NB4 (cell line): ENCODE measurements at regions not wholly inside any gene's neighbourhood (a gene's known extent, or its start where the extent isn't known, plus 50 kb on each side); places are given as distances from the start of the nearest gene placed in this dataset.

ENCODE experiments used
- CTCF ChIP-seq: IDR thresholded peaks from one replicate; pipeline ENCODE4 v1.5.1; 2012; ENCODE audit warnings: low read depth, low read length
- MAX ChIP-seq: IDR thresholded peaks from 2 replicates; pipeline ENCODE4 v1.6.1; 2011; ENCODE audit warnings: low read depth, low read length
- MYC ChIP-seq: IDR thresholded peaks from 2 replicates; pipeline ENCODE4 v1.6.1; 2011; ENCODE audit warnings: low read depth, low read length
- POLR2A ChIP-seq: IDR thresholded peaks from 2 replicates; pipeline ENCODE4 v1.6.1; 2011; ENCODE audit warnings: mild to moderate bottlenecking; ENCODE audit not compliant: insufficient read length; ENCODE audit errors: extremely low read depth

GRCh38 chr6:16929809-16930208, 168.5 kb upstream of the ATXN1 start:
- TF ChIP-seq CTCF (no peak), POLR2A (no peak), MAX (no peak), MYC (no peak)
